ENCODE measurements at regions not wholly inside any gene's neighbourhood (a gene's known extent, or its start where the extent isn't known, plus 50 kb on each side); places are given as distances from the start of the nearest gene placed in this dataset.

DNA sequence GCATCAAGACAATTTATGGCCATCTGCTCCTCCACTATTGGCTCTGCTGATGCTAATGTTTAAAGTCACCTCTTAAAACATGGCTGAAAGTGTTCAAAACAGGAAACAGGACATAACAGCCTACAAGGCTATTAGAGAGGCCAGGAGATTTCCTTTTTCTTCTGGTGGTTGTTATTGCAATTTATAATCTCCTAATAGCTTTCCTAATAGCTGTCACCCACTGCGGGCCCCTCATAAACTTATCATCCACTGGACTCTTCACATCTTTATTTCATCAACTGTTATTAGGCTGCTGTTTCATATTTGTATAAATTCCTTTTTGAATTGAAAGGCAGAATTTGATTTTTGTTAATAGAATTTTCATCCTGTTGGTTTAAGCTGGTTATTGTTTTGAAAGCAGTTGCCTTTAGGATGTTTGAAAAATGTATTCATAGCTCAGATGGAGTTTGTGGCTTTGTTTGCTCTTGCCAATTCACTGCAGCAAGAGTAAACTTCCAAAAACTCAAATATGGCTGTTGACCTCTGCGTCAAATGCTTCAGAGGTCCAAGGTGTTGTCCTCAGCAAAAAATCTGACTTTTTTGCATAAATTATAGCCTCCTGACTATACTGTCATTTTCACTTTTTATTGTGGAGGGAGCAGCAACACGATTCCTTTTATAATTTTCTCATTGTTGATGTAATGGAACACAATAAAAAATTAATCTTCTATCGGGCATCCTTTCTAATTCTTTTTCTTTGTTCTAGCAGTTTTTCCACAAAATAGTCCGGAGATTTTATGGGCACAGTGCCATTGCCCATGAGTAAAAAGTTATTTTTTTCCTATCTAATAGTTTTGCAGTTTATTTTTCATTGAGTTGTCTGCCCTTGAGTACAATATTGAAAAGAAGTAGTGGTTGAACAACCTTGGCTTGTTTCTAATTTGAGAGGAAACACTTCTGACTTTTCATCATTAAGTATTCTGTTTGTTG lies 69.3 kb downstream of the MAT2B start:
- H3K9me3 ChIP-seq (ENCODE audit: control extremely low read depth in 1 of 3, control insufficient read depth in 2 of 3, insufficient read depth in 1 of 3, low read length in 2 of 3): no peaks in the 10 kb centered on the region
- POLR2A ChIA-PET: no interaction called here
- H2AFZ ChIP-seq (ENCODE audit: insufficient read depth, low read depth, low read length, poor library complexity, severe bottlenecking): no peak overlapping the region

DNA sequence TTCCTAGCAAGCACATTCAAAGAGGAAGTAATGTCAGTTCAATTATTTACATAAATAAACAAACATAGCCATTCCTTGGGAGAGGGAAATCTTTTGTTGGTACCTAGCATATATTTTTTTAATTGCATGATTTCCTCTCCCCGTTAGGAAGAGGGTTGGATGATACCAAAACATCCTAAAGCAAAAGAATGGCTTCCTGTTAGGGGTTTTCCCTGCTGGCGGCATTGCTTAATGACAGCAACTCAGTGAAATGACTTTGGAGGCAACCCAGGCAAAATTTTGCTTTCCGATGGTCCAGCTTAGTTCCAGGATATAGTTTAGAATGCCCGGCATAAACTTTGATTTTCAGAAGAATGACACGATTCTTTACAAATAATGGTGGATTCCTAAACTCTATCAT lies 73.2 kb downstream of the MAT2B start:
- TF ChIP-seq, protein P1, sequence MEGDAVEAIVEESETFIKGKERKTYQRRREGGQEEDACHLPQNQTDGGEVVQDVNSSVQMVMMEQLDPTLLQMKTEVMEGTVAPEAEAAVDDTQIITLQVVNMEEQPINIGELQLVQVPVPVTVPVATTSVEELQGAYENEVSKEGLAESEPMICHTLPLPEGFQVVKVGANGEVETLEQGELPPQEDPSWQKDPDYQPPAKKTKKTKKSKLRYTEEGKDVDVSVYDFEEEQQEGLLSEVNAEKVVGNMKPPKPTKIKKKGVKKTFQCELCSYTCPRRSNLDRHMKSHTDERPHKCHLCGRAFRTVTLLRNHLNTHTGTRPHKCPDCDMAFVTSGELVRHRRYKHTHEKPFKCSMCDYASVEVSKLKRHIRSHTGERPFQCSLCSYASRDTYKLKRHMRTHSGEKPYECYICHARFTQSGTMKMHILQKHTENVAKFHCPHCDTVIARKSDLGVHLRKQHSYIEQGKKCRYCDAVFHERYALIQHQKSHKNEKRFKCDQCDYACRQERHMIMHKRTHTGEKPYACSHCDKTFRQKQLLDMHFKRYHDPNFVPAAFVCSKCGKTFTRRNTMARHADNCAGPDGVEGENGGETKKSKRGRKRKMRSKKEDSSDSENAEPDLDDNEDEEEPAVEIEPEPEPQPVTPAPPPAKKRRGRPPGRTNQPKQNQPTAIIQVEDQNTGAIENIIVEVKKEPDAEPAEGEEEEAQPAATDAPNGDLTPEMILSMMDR (IDR thresholded peaks at IDR 0.05): no peak
- no peak for TF ChIP-seq EZH2 (IDR thresholded peaks at IDR 0.05; ENCODE audit: borderline replicate concordance, insufficient read depth, low read depth, low read length, poor library complexity, severe bottlenecking)
- no peak overlapping the region for H2AFZ ChIP-seq (ENCODE audit: insufficient read depth, low read depth, low read length, poor library complexity, severe bottlenecking)
- H3K4me3 ChIP-seq (ENCODE audit: control extremely low read depth in 1 of 5, extremely low read depth in 1 of 5, insufficient read depth in 1 of 5, low read depth in 2 of 5, low read length in 4 of 5): no peak overlapping the region
- H3K27ac Mint-ChIP-seq: no peak overlapping the region
- no peak overlapping the region for H3K4me3 Mint-ChIP-seq
- no peaks in the 10 kb centered on the region for H3K79me2 ChIP-seq (ENCODE audit: control insufficient read depth, insufficient read depth, low read length)
- ATAC-seq (ENCODE audit: low read depth) (no peak), DNase-seq (no peak)
- no peak overlapping the region for H3K27ac ChIP-seq (ENCODE audit: low read length in 2 of 2)
- H3K9ac ChIP-seq (ENCODE audit: low read length): no peak overlapping the region
- H3K4me1 Mint-ChIP-seq: no peaks in the 10 kb centered on the region
- 60% methylated on average over 3 of the region's 5 CpGs for WGBS (ENCODE audit: insufficient coverage)
- H3K36me3 ChIP-seq (replicated peaks in 1 of 2; ENCODE audit: control extremely low read depth in 1 of 2, control insufficient read depth in 1 of 2, extremely low read depth in 1 of 2, insufficient read depth in 2 of 2, low read length in 1 of 2): no peaks in the 10 kb centered on the region
- no peaks in the 10 kb centered on the region for H3K4me1 ChIP-seq (ENCODE audit: control insufficient read depth in 2 of 2, insufficient read depth in 2 of 2, low read length in 2 of 2)
- H3K27me3 Mint-ChIP-seq: peaks cover 20% of the 10 kb centered on the region
- no peaks in the 10 kb centered on the region for H3K9me3 Mint-ChIP-seq (ENCODE audit: insufficient read depth)
- no peaks in the 10 kb centered on the region for H3K27me3 ChIP-seq (replicated peaks in 1 of 4; ENCODE audit: control extremely low read depth in 1 of 4, control insufficient read depth in 3 of 4, insufficient read depth in 4 of 4, low read length in 3 of 4)
- H3K4me2 ChIP-seq (replicated peaks; ENCODE audit: low read depth, low read length, poor library complexity, severe bottlenecking): no peak overlapping the region
- no peaks in the 10 kb centered on the region for H4K20me1 ChIP-seq (ENCODE audit: control insufficient read depth, insufficient read depth, low read length, poor library complexity, severe bottlenecking)
- no peaks in the 10 kb centered on the region for H3K9me3 ChIP-seq (ENCODE audit: control extremely low read depth in 1 of 3, control insufficient read depth in 2 of 3, insufficient read depth in 1 of 3, low read length in 2 of 3)
- ChIA-PET CTCF (interaction anchor here (0.7 to 1.7 kb wide), 4 partner anchors 9 to 511 kb away, joined by 3 to 5 read pairs (median 4); no protein-coding TSS in a partner anchor), POLR2A (no interaction called here)
- intact Hi-C loops (cut with micrococcal nuclease): no loop called here

More for the DNA sequence above, 69.3 kb downstream of the MAT2B start:
- intact Hi-C loops (cut with micrococcal nuclease): no loop called here
- Mint-ChIP-seq H3K4me1 (no peaks in the 10 kb centered on the region), H3K9me3 (ENCODE audit: insufficient read depth) (no peaks in the 10 kb centered on the region), H3K4me3 (no peak overlapping the region), H3K27ac (no peak overlapping the region), H3K27me3 (peaks cover 28% of the 10 kb centered on the region)
- no CpG with 5 or more reads among the region's 5 CpGs for WGBS (ENCODE audit: insufficient coverage)
- ATAC-seq (ENCODE audit: low read depth): no peak
- TF ChIP-seq EZH2 (IDR thresholded peaks at IDR 0.05; ENCODE audit: borderline replicate concordance, insufficient read depth, low read depth, low read length, poor library complexity, severe bottlenecking): no peak
- TF ChIP-seq, protein P1 (IDR thresholded peaks at IDR 0.05): no peak
- H3K4me1 ChIP-seq (ENCODE audit: control insufficient read depth in 2 of 2, insufficient read depth in 2 of 2, low read length in 2 of 2): no peaks in the 10 kb centered on the region
- CTCF ChIA-PET: interaction anchor here (4.4 kb wide), 1 partner anchor 12 kb away, joined by 26 read pairs; no protein-coding TSS in a partner anchor
- peaks cover 0 to 6% (median 2%) of the 10 kb centered on the region in 4 experiments for H3K27me3 ChIP-seq (replicated peaks in 1 of 4; ENCODE audit: control extremely low read depth in 1 of 4, control insufficient read depth in 3 of 4, insufficient read depth in 4 of 4, low read length in 3 of 4)
- H3K36me3 ChIP-seq (replicated peaks in 1 of 2; ENCODE audit: control extremely low read depth in 1 of 2, control insufficient read depth in 1 of 2, extremely low read depth in 1 of 2, insufficient read depth in 2 of 2, low read length in 1 of 2): no peaks in the 10 kb centered on the region
- no peak overlapping the region for H3K9ac ChIP-seq (ENCODE audit: low read length)
- H3K79me2 ChIP-seq (ENCODE audit: control insufficient read depth, insufficient read depth, low read length): no peaks in the 10 kb centered on the region
- DNase-seq: no peak
- H3K4me2 ChIP-seq (replicated peaks; ENCODE audit: low read depth, low read length, poor library complexity, severe bottlenecking): no peak overlapping the region
- no peak overlapping the region for H3K4me3 ChIP-seq (ENCODE audit: control extremely low read depth in 1 of 5, extremely low read depth in 1 of 5, insufficient read depth in 1 of 5, low read depth in 2 of 5, low read length in 4 of 5)
- H3K27ac ChIP-seq (ENCODE audit: low read length in 2 of 2): no peak overlapping the region
- H4K20me1 ChIP-seq (ENCODE audit: control insufficient read depth, insufficient read depth, low read length, poor library complexity, severe bottlenecking): no peaks in the 10 kb centered on the region
